GM21619 (cell line): ENCODE measurements at regions not wholly inside any gene's neighbourhood (a gene's known extent, or its start where the extent isn't known, plus 50 kb on each side); places are given as distances from the start of the nearest gene placed in this dataset.

Source experiments
- ATAC-seq: cut with Tn5 transposase; IDR thresholded peaks from one replicate; pipeline ENCODE4 v1.9.1; 2021; ENCODE audit not compliant: unreplicated experiment

DNA sequence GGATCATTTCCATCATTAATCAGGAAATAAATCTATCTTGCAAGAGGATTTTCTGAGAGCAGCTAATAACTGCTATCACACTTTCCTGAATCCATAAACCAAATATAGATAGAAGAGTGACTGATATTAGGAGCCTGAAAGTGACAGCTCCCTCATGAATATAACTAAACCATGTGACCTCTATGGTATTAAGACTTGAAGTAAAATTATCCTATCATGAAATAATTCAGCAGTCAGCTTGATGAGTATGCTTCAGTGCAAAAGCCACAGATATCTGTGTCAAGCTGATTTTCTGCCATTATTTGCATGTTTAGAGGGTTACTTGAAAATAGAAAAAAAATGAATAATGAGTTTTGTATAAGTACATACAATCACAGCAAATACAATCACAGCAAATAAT is 80.1 kb upstream of the PPP1R3A start:
- ATAC-seq: no peak

DNA sequence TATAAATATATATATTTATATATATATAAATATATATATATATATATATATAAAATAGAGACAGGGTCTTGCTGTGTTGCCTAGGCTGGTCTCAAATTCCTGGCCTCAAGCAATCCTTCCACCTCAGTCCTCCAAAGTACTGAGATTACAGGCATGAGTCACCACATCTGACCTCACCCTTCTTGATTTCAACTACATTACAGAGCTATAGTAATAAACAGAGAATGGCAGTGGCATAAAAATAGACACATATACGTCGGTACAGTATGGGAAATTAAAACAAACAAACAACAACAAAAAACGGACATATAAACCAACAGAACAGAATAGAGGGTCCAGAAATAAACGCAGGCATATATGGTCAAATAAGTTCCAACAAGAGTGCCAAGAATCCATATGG is 77.6 kb upstream of the PPP1R3A start:
- no peak for ATAC-seq

DNA sequence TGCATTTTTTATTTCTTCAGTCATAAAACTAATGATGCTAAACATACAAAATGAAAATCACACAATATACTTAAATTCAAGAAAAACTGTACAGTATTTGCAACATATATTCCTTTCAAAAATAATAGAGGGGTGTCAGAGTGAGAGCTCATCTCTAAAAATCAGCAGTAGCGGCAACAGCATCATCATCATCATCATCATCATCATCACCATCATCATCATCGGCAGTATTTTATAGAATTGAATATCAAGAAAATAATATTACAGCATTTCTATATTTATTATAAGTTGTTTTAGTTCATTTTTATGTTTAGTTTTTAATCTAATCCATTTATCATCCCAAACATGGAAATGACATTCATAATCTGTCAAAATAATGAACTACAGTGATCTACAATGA is 67.4 kb upstream of the PPP1R3A start:
- no peak for ATAC-seq

DNA sequence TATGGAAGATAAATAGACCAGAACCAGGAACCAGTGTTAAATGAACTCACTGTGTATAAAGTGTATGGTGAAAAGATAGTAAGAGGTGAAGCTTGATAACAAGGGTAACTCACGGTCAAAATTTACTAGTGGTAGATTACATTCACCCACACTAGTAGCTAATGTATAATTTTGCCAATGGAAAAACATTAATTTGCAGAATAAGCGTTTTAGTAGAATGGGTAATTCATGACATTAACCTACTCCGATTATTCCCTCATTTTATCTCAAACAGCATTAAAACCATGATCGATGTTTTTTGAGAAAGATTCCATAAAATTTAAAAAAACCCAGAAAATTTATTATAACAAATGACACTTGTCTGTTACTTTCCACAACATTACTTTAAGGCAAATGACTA is 57.7 kb upstream of the PPP1R3A start:
- ATAC-seq: no peak

DNA sequence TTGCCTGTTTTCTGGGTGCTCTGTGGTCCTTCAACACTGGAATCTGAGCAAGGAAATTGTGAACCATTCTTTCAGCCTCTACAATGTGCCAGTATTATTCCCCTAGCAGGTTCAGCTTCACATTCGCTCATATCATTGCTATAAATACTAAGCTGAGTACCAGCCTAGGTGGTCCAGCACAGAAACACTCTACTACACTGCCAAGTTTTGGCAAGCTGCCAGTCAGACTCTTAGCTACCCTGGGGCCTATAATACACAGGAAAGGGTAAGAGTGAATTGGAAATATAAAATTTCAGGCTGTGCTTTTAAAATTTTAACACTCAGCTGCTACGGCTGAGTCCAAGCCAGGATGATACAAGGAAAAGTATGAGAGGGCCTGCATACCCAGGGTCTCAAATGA is 49.9 kb upstream of the PPP1R3A start:
- ATAC-seq: no peak
